Mesenchymal stem cell (in vitro differentiated cells and primary cell): ENCODE measurements at regions not wholly inside any gene's neighbourhood (a gene's known extent, or its start where the extent isn't known, plus 50 kb on each side); places are given as distances from the start of the nearest gene placed in this dataset.

Experiments
- DNase-seq: peaks from one replicate; pipeline ENCODE4 v3.0.0-alpha.2; 2013
- H2AFZ ChIP-seq: one replicate; pipeline ENCODE4 v1.6.1; 2013; ENCODE audit warnings: low read depth, mild to moderate bottlenecking, control low read depth, inconsistent platforms, low read length, moderate library complexity
- H2AK5ac ChIP-seq: 2 replicates; pipeline ENCODE4 v1.6.1; 2013; ENCODE audit warnings: low read length, moderate library complexity, mild to moderate bottlenecking, inconsistent platforms; ENCODE audit not compliant: severe bottlenecking
- H2BK120ac ChIP-seq: one replicate; pipeline ENCODE4 v1.6.1; 2013; ENCODE audit warnings: low read depth, mild to moderate bottlenecking, inconsistent platforms, low read length, moderate library complexity
- H2BK12ac ChIP-seq, 2 experiments: one replicate each; pipeline ENCODE4 v1.6.1; 2013; ENCODE audit warnings: inconsistent platforms in 2 of 2, low read length in 2 of 2, mild to moderate bottlenecking in 2 of 2, moderate library complexity in 2 of 2, control low read depth in 1 of 2
- H2BK15ac ChIP-seq: one replicate; pipeline ENCODE4 v1.6.1; 2013; ENCODE audit warnings: mild to moderate bottlenecking, low read depth, inconsistent platforms; ENCODE audit not compliant: poor library complexity, severe bottlenecking
- H2BK5ac ChIP-seq: 2 replicates; pipeline ENCODE4 v1.6.1; 2013; ENCODE audit warnings: low read depth, mild to moderate bottlenecking, low read length, control low read depth, inconsistent platforms; ENCODE audit not compliant: poor library complexity, severe bottlenecking
- H3K14ac ChIP-seq, 2 experiments: one replicate each; pipeline ENCODE4 v1.6.1; 2013; ENCODE audit warnings: inconsistent platforms in 2 of 2, low read length in 2 of 2, control low read depth in 1 of 2, mild to moderate bottlenecking in 1 of 2, moderate library complexity in 1 of 2
- H3K18ac ChIP-seq, 2 experiments: one replicate each; pipeline ENCODE4 v1.6.1; 2013; ENCODE audit warnings: inconsistent platforms in 2 of 2, low read length in 2 of 2, control low read depth in 1 of 2, low read depth in 1 of 2, mild to moderate bottlenecking in 1 of 2
- H3K23ac ChIP-seq, 2 experiments: one replicate each; pipeline ENCODE4 v1.6.1; 2013; ENCODE audit warnings: inconsistent platforms in 2 of 2, low read length in 2 of 2, mild to moderate bottlenecking in 2 of 2, moderate library complexity in 2 of 2, control low read depth in 1 of 2
- H3K27ac ChIP-seq: 2 replicates; pipeline ENCODE4 v1.5.1; 2013; ENCODE audit warnings: mild to moderate bottlenecking, moderate library complexity, low read length, control low read depth, inconsistent platforms; ENCODE audit not compliant: poor library complexity, severe bottlenecking
- H3K27me3 ChIP-seq, 2 experiments: 2 replicates each; pipeline versions ENCODE4 v1.6.1 to v1.7.0; 2013; ENCODE audit warnings: low read length in 2 of 2, mild to moderate bottlenecking in 2 of 2, moderate library complexity in 2 of 2, control low read depth in 1 of 2, inconsistent platforms in 1 of 2; ENCODE audit not compliant: control insufficient read depth in 1 of 2, insufficient read depth in 1 of 2
- H3K36me3 ChIP-seq, 2 experiments: 2 replicates each; pipeline versions ENCODE4 v1.6.1 to v1.7.0; 2013; ENCODE audit warnings: low read length in 2 of 2, control low read depth in 1 of 2, inconsistent platforms in 1 of 2, low read depth in 1 of 2, mild to moderate bottlenecking in 1 of 2; ENCODE audit not compliant: insufficient read depth in 2 of 2, control insufficient read depth in 1 of 2
- H3K4ac ChIP-seq, 2 experiments: one replicate each; pipeline ENCODE4 v1.6.1; 2013; ENCODE audit warnings: inconsistent platforms in 2 of 2, low read length in 2 of 2, mild to moderate bottlenecking in 2 of 2, moderate library complexity in 2 of 2, control low read depth in 1 of 2, low read depth in 1 of 2
- H3K4me1 ChIP-seq: 2 replicates; pipeline ENCODE4 v1.6.1; 2013; ENCODE audit warnings: low read depth, low read length, control low read depth; ENCODE audit not compliant: control insufficient read depth, insufficient read depth
- H3K4me2 ChIP-seq: 2 replicates; pipeline ENCODE4 v1.6.1; 2013; ENCODE audit warnings: low read length, mild to moderate bottlenecking, inconsistent platforms; ENCODE audit not compliant: poor library complexity, severe bottlenecking
- H3K4me3 ChIP-seq, 2 experiments: 2 replicates each; pipeline versions ENCODE4 v1.5.1 to v1.7.0; 2013; ENCODE audit warnings: low read length in 2 of 2, mild to moderate bottlenecking in 2 of 2, control low read depth in 1 of 2, low read depth in 1 of 2; ENCODE audit not compliant: insufficient read depth in 1 of 2
- H3K79me1 ChIP-seq: replicated peaks from 2 replicates; pipeline ENCODE4 v1.6.1; 2013; ENCODE audit warnings: mild to moderate bottlenecking, control low read depth, low read length, inconsistent platforms; ENCODE audit not compliant: poor library complexity, severe bottlenecking
- H3K9ac ChIP-seq: 2 replicates; pipeline ENCODE4 v1.7.0; 2013; ENCODE audit warnings: mild to moderate bottlenecking, low read length, moderate library complexity
- H3K9me3 ChIP-seq: 2 replicates; pipeline ENCODE4 v1.7.0; 2013; ENCODE audit warnings: mild to moderate bottlenecking, low read length; ENCODE audit not compliant: control insufficient read depth
- H4K8ac ChIP-seq: one replicate; pipeline ENCODE4 v1.6.1; 2013; ENCODE audit warnings: inconsistent platforms, mild to moderate bottlenecking, low read length, moderate library complexity
- H4K91ac ChIP-seq: one replicate; pipeline ENCODE4 v1.6.1; 2013; ENCODE audit warnings: mild to moderate bottlenecking, low read length, inconsistent platforms
- WGBS: methylation state at CpG from one replicate; pipeline ENCODE4 v1.1.7; 2013; ENCODE audit warnings: mixed read lengths; 5-methylcytosine and 5-hydroxymethylcytosine counted together

GRCh38 chr20:51219544-51219943, 196.6 kb upstream of the KCNG1 start:
- WGBS: 98% methylated on average over 1 of the region's 1 CpG

DNA sequence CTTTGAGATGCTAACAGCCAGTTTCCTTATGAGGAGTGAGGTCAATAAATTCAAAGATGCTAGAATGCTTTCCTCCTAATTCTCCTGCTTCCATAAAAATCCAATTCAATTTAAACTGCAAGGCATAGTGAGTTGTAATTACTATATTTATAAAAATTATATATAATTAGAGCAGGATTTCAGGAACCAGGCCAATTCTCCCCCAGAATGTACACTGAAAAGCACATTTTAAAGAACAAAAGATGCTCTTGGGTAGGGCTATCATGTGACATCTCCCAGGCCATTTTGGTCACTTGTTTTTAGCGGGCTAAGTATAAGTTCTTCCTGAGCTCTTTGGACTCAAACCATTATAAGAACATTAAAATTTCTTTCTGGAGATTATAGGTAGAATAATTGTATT, 195.7 kb upstream of the KCNG1 start:
- no CpG with 5 or more reads among the region's 1 CpG for WGBS
- DNase-seq: no peak
- H2BK12ac ChIP-seq: no peak overlapping the region
- peaks cover 60 to 91% of the 10 kb centered on the region in 2 experiments for H3K27me3 ChIP-seq
- H3K14ac ChIP-seq: no peak overlapping the region
- no peak overlapping the region for H2AK5ac ChIP-seq
- no peak overlapping the region for H3K9ac ChIP-seq
- no peak overlapping the region for H3K4me3 ChIP-seq
- no peak overlapping the region for H3K18ac ChIP-seq
- H4K8ac ChIP-seq: no peak overlapping the region
- peaks cover 2% of the 10 kb centered on the region for H3K4me1 ChIP-seq
- H2BK5ac ChIP-seq: no peak overlapping the region
- H3K23ac ChIP-seq: no peak overlapping the region
- H3K27ac ChIP-seq: no peak overlapping the region
- H3K4me2 ChIP-seq: no peak overlapping the region
- H4K91ac ChIP-seq: no peak overlapping the region
- H3K9me3 ChIP-seq: peaks cover 13% of the 10 kb centered on the region
- no peak overlapping the region for H3K4ac ChIP-seq
- no peak overlapping the region for H2BK120ac ChIP-seq
- no peak overlapping the region for H2AFZ ChIP-seq
- no peak overlapping the region for H2BK15ac ChIP-seq
- H3K79me1 ChIP-seq: no peaks in the 10 kb centered on the region
- H3K36me3 ChIP-seq: no peaks in the 10 kb centered on the region

More at GRCh38 chr20:51219544-51219943, 196.6 kb upstream of the KCNG1 start:
- no peak for DNase-seq
- Histone ChIP-seq H3K14ac (no peak overlapping the region), H3K79me1 (no peaks in the 10 kb centered on the region), H3K4me1 (peaks cover 2% of the 10 kb centered on the region), H3K9ac (no peak overlapping the region), H3K18ac (no peak overlapping the region), H3K4me3 (no peak overlapping the region), H2BK5ac (no peak overlapping the region), H3K9me3 (peaks cover 13% of the 10 kb centered on the region), H4K8ac (no peak overlapping the region), H2BK15ac (no peak overlapping the region), H3K4me2 (no peak overlapping the region), H2BK12ac (no peak overlapping the region), H3K27me3 (peaks cover 54 to 87% of the 10 kb centered on the region in 2 experiments), H3K36me3 (no peaks in the 10 kb centered on the region), H2AFZ (no peak overlapping the region), H3K27ac (no peak overlapping the region), H4K91ac (no peak overlapping the region), H2BK120ac (no peak overlapping the region), H3K23ac (no peak overlapping the region), H2AK5ac (no peak overlapping the region), H3K4ac (no peak overlapping the region)

DNA sequence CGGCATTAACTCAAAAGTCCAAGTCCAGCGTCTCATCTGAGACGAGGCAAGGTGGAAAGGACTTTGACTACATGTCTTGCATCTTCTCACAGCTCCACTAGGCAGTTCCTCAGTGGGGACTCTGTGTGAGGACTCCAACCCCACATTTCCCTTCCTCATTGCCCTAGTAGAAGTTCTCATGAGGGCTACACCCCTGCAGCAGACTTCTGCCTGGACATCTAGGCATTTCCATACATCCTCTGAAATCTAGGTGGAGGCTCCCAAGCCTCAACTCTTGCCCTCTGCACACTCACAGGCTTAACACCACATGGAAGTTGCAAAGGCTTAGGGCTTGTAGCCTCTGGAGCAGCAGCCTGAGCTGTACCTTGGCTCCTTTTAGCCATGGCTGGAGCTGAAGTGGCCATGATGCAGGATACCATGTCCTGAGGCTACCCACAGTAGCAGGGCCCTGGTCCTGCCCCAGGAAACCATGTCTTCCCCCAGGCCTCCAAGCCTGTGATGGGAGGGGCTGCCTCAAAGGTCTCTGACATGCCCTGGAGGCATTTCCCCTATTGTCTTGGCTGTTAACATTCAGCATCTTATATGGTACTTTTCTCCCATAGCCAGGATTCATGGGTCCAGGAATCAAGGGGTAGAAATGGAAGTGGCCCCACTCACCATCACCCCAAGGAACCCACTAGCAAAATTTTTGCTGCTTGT, 194.6 kb upstream of the KCNG1 start:
- Histone ChIP-seq H4K91ac (no peak overlapping the region), H2AK5ac (no peak overlapping the region), H3K27ac (no peak overlapping the region), H3K36me3 (no peaks in the 10 kb centered on the region), H2AFZ (no peak overlapping the region), H3K23ac (no peak overlapping the region), H2BK120ac (no peak overlapping the region), H4K8ac (no peak overlapping the region), H3K27me3 (peaks cover 61 to 91% of the 10 kb centered on the region in 2 experiments), H3K9me3 (peaks cover 13% of the 10 kb centered on the region), H3K4me1 (peaks cover 2% of the 10 kb centered on the region), H3K4me2 (no peak overlapping the region), H3K4ac (no peak overlapping the region), H2BK5ac (no peak overlapping the region), H3K14ac (no peak overlapping the region), H2BK15ac (no peak overlapping the region), H3K79me1 (no peaks in the 10 kb centered on the region), H2BK12ac (no peak overlapping the region), H3K18ac (no peak overlapping the region), H3K4me3 (no peak overlapping the region), H3K9ac (no peak overlapping the region)
- 93% methylated on average over 3 of the region's 3 CpGs for WGBS
- DNase-seq: no peak

DNA sequence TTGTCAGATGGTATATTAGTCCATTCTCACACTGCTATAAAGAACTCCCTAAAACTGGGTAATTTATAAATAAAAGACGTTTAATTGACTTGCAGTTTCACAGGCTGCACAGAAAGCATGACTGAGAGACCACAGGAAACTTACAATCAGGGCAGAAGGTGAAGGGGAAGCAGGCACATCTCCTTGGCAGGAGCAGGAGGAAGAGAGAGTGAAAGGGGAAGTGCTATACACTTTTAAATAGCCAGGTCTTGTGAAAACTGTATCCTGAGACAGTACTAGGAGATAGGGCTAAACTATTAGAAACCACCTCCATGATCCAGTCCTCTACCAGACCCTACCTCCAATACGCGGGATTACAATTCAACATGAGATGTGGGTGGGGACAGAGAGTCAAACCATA, 193.9 kb upstream of the KCNG1 start:
- WGBS: 82% methylated on average over 3 of the region's 3 CpGs
- H4K8ac ChIP-seq: no peak overlapping the region
- no peak overlapping the region for H2BK15ac ChIP-seq

More for the DNA sequence above, 193.9 kb upstream of the KCNG1 start:
- Histone ChIP-seq H2AK5ac (no peak overlapping the region), H3K79me1 (no peaks in the 10 kb centered on the region), H3K4me2 (no peak overlapping the region), H2AFZ (no peak overlapping the region), H2BK12ac (no peak overlapping the region), H3K27ac (no peak overlapping the region), H3K27me3 (peaks cover 58 to 90% of the 10 kb centered on the region in 2 experiments), H3K23ac (no peak overlapping the region), H4K91ac (no peak overlapping the region), H3K36me3 (no peaks in the 10 kb centered on the region), H3K4me3 (no peak overlapping the region), H3K9me3 (peaks cover 13% of the 10 kb centered on the region), H3K4ac (no peak overlapping the region), H3K18ac (no peak overlapping the region), H2BK120ac (no peak overlapping the region), H3K9ac (no peak overlapping the region), H3K14ac (no peak overlapping the region), H2BK5ac (no peak overlapping the region), H3K4me1 (peaks cover 2% of the 10 kb centered on the region)
- DNase-seq: no peak
